Transverse colon (tissue), 4 donors: ENCODE measurements at regions not wholly inside any gene's neighbourhood (a gene's known extent, or its start where the extent isn't known, plus 50 kb on each side); places are given as distances from the start of the nearest gene placed in this dataset.
"Not testable (repeated sequence)": the region's sequence is repeated elsewhere in the genome, so short reads cannot be mapped to it uniquely, and the experiment has no call there.

ENCODE experiments used
- DNase-seq: peaks from one replicate; pipeline ENCODE4 v3.0.0-alpha.2; 2019
- H3K27ac ChIP-seq, 4 donors: fragments of 200-600 bp; sonication (generic); 2 replicates each; pipeline ENCODE4 v1.5.1; 2016 to 2018; ENCODE audit warnings: inconsistent platforms in 4 of 4
- H3K27me3 ChIP-seq: fragments of 200-600 bp; sonication (generic); 2 replicates; pipeline ENCODE4 v1.5.1; 2017; ENCODE audit warnings: inconsistent platforms
- H3K36me3 ChIP-seq, 4 donors: fragments of 200-600 bp; sonication (generic); 2 replicates each; pipeline ENCODE4 v1.5.1; 2017 to 2019; ENCODE audit warnings: inconsistent platforms in 4 of 4
- H3K4me1 ChIP-seq, 4 donors: fragments of 200-600 bp; sonication (generic); 2 replicates each; pipeline ENCODE4 v1.5.1; 2017 to 2020; ENCODE audit warnings: inconsistent platforms in 4 of 4
- H3K4me3 ChIP-seq, 4 donors: fragments of 200-600 bp; sonication (generic); 1 replicate in 1 of 4; 2 replicates in 3 of 4; pipeline versions ENCODE4 v1.5.1 to v1.6.1; 2017 to 2019; ENCODE audit warnings: inconsistent platforms in 4 of 4
- H3K9me3 ChIP-seq, 2 donors: fragments of 200-600 bp; sonication (generic); 2 replicates each; pipeline ENCODE4 v1.5.1; 2017 to 2019; ENCODE audit warnings: inconsistent platforms in 2 of 2
- CTCF ChIP-seq, 5 experiments: fragments of 200-600 bp in 3 of 5; fragments of 450-650 bp in 2 of 5; sonication (generic) in 3 of 5; IDR thresholded peaks; 1 replicate in 2 of 5; 2 replicates in 3 of 5; pipeline ENCODE4 v1.5.1; 2016 to 2017; ENCODE audit warnings: antibody characterized with exemption in 5 of 5, inconsistent platforms in 3 of 5, mild to moderate bottlenecking in 2 of 5, moderate library complexity in 1 of 5
- POLR2A ChIP-seq: fragments of 450-650 bp; IDR thresholded peaks from one replicate; pipeline ENCODE4 v1.6.1; 2016; ENCODE audit warnings: antibody characterized with exemption, mild to moderate bottlenecking, moderate library complexity
- POLR2AphosphoS5 ChIP-seq, 3 donors: sonication (generic); formaldehyde crosslinking; IDR thresholded peaks; one replicate each; pipeline ENCODE4 v1.6.1; 2016; ENCODE audit warnings: antibody characterized with exemption in 3 of 3
- WGBS, 2 donors: methylation state at CpG; one replicate each; pipeline ENCODE4 v1.1.5; 2018; ENCODE audit warnings: low coverage in 1 of 2; 5-methylcytosine and 5-hydroxymethylcytosine counted together
- in situ Hi-C, 4 donors: fragments of 200-750 bp; cut with MboI; loops; one replicate each; pipeline versions ENCODE4 v1.15.0 to v1.15.1; 2017; ENCODE audit warnings: low sequenced_read_pairs in 3 of 4, low pct_ligation_motif_present in 1 of 4, low pct_unique_long_range_greater_than_20kb in 1 of 4
- intact Hi-C: fragments of 100-400 bp; cut with DNase I; formaldehyde crosslinking; loops from one replicate; pipeline ENCODE4 v1.15.1; 2023; ENCODE audit warnings: low total_unique reads

GRCh38 chr5:34354440-34354839, 301.7 kb upstream of the RAI14 start:
- H3K27me3 ChIP-seq, H3K9me3 ChIP-seq, intact Hi-C loops, in situ Hi-C loops, H3K4me3 ChIP-seq, H3K4me1 ChIP-seq, DNase-seq, H3K27ac ChIP-seq, H3K36me3 ChIP-seq: not testable (repeated sequence)
- WGBS, 2 donors = 48 to 81% methylated on average over 2 of the region's 2 CpGs

GRCh38 chr5:34371417-34371816, 284.7 kb upstream of the RAI14 start:
- H3K9me3 ChIP-seq, H3K27ac ChIP-seq, H3K27me3 ChIP-seq, intact Hi-C loops, H3K36me3 ChIP-seq, DNase-seq, in situ Hi-C loops, H3K4me3 ChIP-seq, H3K4me1 ChIP-seq: not testable (repeated sequence)
- 9 to 28% methylated on average over 2 of the region's 2 CpGs for WGBS, 2 donors

GRCh38 chr5:34371817-34372216, 284.3 kb upstream of the RAI14 start:
- intact Hi-C loops = not testable (repeated sequence)

GRCh38 chr5:34372739-34373138, 283.4 kb upstream of the RAI14 start:
- H3K27ac ChIP-seq, H3K9me3 ChIP-seq, in situ Hi-C loops, H3K4me1 ChIP-seq, H3K27me3 ChIP-seq, intact Hi-C loops, DNase-seq, H3K4me3 ChIP-seq, H3K36me3 ChIP-seq: not testable (repeated sequence)
- 33 to 47% methylated on average over 5 of the region's 5 CpGs for WGBS, 2 donors

More at GRCh38 chr5:34371817-34372216, 284.3 kb upstream of the RAI14 start:
- H3K4me3 ChIP-seq, in situ Hi-C loops, DNase-seq, H3K36me3 ChIP-seq, H3K27ac ChIP-seq, H3K9me3 ChIP-seq, H3K27me3 ChIP-seq, H3K4me1 ChIP-seq: not testable (repeated sequence)
- 0 to 42% methylated on average over 1 of the region's 1 CpG for WGBS, 2 donors

- H3K27ac ChIP-seq, DNase-seq, H3K27me3 ChIP-seq, H3K4me1 ChIP-seq, H3K4me3 ChIP-seq, H3K9me3 ChIP-seq, intact Hi-C loops, in situ Hi-C loops, H3K36me3 ChIP-seq: not testable (repeated sequence)
- WGBS, 2 donors = 16 to 21% methylated on average over 2 of the region's 2 CpGs
Measured at GRCh38 chr5:34377651-34378050, 278.5 kb upstream of the RAI14 start.

GRCh38 chr5:34378498-34378897, 277.6 kb upstream of the RAI14 start:
- intact Hi-C loops, H3K4me1 ChIP-seq, in situ Hi-C loops, H3K27ac ChIP-seq, H3K9me3 ChIP-seq, DNase-seq, H3K4me3 ChIP-seq, H3K36me3 ChIP-seq, H3K27me3 ChIP-seq: not testable (repeated sequence)
- WGBS, 2 donors = 81 to 83% methylated on average over 2 of the region's 2 CpGs

- H3K36me3 ChIP-seq, intact Hi-C loops, H3K4me1 ChIP-seq, in situ Hi-C loops, H3K27ac ChIP-seq, H3K9me3 ChIP-seq, DNase-seq, H3K4me3 ChIP-seq, H3K27me3 ChIP-seq: not testable (repeated sequence)
- WGBS, 2 donors = 36% methylated on average over 3 of the region's 3 CpGs; no CpG with 5 or more reads in 1 of the 2 donors
Measured at GRCh38 chr5:34388754-34389153, 267.4 kb upstream of the RAI14 start.

- in situ Hi-C loops (no loop called here), intact Hi-C loops (no loop called here)
- no peak overlapping the region for H3K4me3 ChIP-seq
- no peak overlapping the region for H3K27ac ChIP-seq
- no peaks in the 10 kb centered on the region for H3K36me3 ChIP-seq
- no peaks in the 10 kb centered on the region for H3K27me3 ChIP-seq
- no peak for DNase-seq
- H3K4me1 ChIP-seq = no peaks in the 10 kb centered on the region
- H3K9me3 ChIP-seq = no peaks in the 10 kb centered on the region
- TF ChIP-seq CTCF (IDR thresholded peaks at IDR 0.05) = no peak
- TF ChIP-seq POLR2A = no peak
- no peak for TF ChIP-seq POLR2AphosphoS5 (IDR thresholded peaks at IDR 0.05)
Measured at GRCh38 chr5:34409373-34409772, 246.8 kb upstream of the RAI14 start.
